SK-N-MC (cell line): ENCODE measurements at regions not wholly inside any gene's neighbourhood (a gene's known extent, or its start where the extent isn't known, plus 50 kb on each side); places are given as distances from the start of the nearest gene placed in this dataset.

Source experiments
- DNase-seq: peaks from one replicate; pipeline ENCODE4 v3.0.0-alpha.2; 2011; ENCODE audit warnings: low read depth, low spot score
- H3K27ac ChIP-seq: fragments of 200-600 bp; sonication (generic); 2 replicates; pipeline ENCODE4 v1.5.1; 2016; ENCODE audit warnings: mixed run types
- H3K36me3 ChIP-seq: fragments of 200-600 bp; sonication (generic); 2 replicates; pipeline ENCODE4 v1.6.1; 2017; ENCODE audit warnings: antibody characterized with exemption, low read length, mixed read lengths; ENCODE audit not compliant: insufficient read depth
- H3K4me3 ChIP-seq: fragments of 200-600 bp; sonication (generic); 2 replicates; pipeline ENCODE4 v1.5.1; 2016
- H3K9ac ChIP-seq: fragments of 200-600 bp; sonication (generic); 2 replicates; pipeline ENCODE4 v1.8.0; 2017; ENCODE audit warnings: mixed run types, mixed read lengths; ENCODE audit not compliant: insufficient read length
- H3K9me3 ChIP-seq: fragments of 200-600 bp; sonication (generic); 2 replicates; pipeline ENCODE4 v1.6.1; 2017; ENCODE audit warnings: low read depth, mild to moderate bottlenecking, antibody characterized with exemption, low read length, moderate library complexity, mixed read lengths
- EZH2 ChIP-seq: fragments of 200-600 bp; sonication (generic); IDR thresholded peaks from one replicate; pipeline ENCODE4 v1.6.1; 2017; ENCODE audit warnings: antibody characterized with exemption
- FOXP2 ChIP-seq: optimal IDR thresholded peaks from 2 replicates; pipeline ENCODE3; 2011; ENCODE audit warnings: mild to moderate bottlenecking, moderate library complexity; ENCODE audit not compliant: insufficient read depth; ENCODE audit errors: extremely low read length, control extremely low read depth
- POLR2AphosphoS5 ChIP-seq: IDR thresholded peaks from 2 replicates; pipeline ENCODE4 v1.6.1; 2012; ENCODE audit warnings: mild to moderate bottlenecking, low read depth, low read length, borderline replicate concordance

DNA sequence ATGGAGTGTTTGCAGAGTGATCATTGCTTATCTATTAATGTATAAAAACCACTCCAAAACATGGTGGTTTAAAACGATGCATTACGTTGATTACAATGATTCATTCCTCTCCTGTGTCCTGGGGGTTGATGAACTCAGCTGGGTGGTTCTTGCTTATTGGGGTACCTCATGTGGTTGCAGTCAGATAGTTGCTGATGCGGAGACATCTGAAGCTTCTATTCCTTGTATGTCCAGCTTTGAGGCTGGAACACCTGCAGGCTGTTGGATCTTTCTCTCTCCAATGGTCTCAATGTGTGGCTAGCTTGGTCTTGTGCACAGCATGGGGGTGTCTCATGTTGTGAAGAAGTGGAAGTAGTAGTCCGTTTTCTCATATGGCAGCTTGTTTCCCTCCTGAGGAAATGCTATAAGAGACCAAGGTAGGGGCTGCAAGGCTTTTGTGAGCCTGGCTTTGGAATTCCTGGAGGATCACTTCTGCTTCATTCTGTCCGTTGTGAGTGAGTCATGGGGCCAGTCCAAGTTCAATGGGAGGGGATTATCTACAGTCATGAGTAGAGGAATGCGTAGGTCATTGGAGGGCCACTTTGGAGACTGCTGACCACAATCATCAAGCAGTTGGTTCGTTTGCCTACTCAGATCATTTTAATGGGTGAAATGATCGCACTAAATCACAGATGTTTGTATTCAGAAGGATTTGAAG is 601.0 kb downstream of the SLC4A3 start:
- Histone ChIP-seq H3K9me3 (no peaks in the 10 kb centered on the region), H3K36me3 (no peaks in the 10 kb centered on the region), H3K4me3 (no peak overlapping the region), H3K27ac (no peak overlapping the region), H3K9ac (no peak overlapping the region)
- no peak for DNase-seq
- no peak for TF ChIP-seq EZH2
- no peak for TF ChIP-seq POLR2AphosphoS5
- no peak for TF ChIP-seq FOXP2

DNA sequence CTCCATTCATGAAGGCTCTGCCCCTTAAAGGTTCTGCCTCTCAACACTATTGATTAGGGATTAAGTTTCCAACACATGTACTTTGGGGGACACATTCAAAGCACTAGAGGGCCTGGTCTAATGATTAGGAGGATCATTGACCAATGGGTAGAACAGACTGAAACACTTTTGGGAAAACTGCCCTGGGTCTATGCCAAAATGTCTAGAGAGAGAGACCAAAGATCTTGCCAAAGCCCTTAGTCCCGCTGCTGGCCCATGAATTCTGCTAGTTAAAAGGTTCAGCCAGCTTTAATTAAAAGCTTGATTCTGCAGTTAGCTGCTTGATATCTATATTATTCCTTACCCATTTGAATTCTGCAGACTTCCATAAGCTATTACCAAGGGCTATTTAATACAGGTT is 613.2 kb downstream of the SLC4A3 start:
- Histone ChIP-seq H3K27ac (no peak overlapping the region), H3K9ac (no peak overlapping the region), H3K36me3 (no peaks in the 10 kb centered on the region), H3K9me3 (no peaks in the 10 kb centered on the region), H3K4me3 (no peak overlapping the region)
- no peak for DNase-seq
- TF ChIP-seq EZH2 (no peak), FOXP2 (no peak), POLR2AphosphoS5 (no peak)

- Histone ChIP-seq H3K9me3 (no peaks in the 10 kb centered on the region), H3K36me3 (no peaks in the 10 kb centered on the region), H3K27ac (no peak overlapping the region), H3K4me3 (no peak overlapping the region), H3K9ac (no peak overlapping the region)
- DNase-seq = no peak
- TF ChIP-seq POLR2AphosphoS5 = no peak
- TF ChIP-seq EZH2 = no peak
- no peak for TF ChIP-seq FOXP2
These were observed 614.0 kb downstream of the SLC4A3 start for GRCh38 chr2:220241423-220241822.

DNA sequence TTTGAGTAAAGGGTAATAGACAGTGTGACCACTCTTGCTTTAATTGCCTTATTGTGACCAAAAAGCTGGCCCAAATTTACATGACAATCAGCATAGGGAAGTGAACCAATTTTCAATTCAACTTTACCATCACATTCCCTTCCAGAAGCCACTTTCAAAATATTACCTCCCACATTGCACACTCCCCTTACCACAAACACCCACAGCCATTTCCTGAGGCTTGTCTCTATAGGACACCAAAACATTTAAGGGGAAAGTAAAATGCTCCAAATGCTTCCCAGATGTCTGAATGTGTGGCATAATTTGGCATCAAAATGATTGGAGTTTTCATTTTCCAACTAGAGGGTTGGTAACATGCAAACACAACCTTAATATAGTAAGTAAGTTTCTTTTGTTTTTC is 616.1 kb downstream of the SLC4A3 start:
- Histone ChIP-seq H3K4me3 (peak overlapping the region; percentile 51), H3K27ac (peak overlapping the region; percentile 83), H3K9ac (no peak overlapping the region), H3K36me3 (no peaks in the 10 kb centered on the region), H3K9me3 (no peaks in the 10 kb centered on the region)
- TF ChIP-seq EZH2 (no peak), FOXP2 (peak; percentile 85), POLR2AphosphoS5 (peak; percentile 52; the same call in 1 of the 2 replicates)
- DNase-seq = peak; percentile 84

DNA sequence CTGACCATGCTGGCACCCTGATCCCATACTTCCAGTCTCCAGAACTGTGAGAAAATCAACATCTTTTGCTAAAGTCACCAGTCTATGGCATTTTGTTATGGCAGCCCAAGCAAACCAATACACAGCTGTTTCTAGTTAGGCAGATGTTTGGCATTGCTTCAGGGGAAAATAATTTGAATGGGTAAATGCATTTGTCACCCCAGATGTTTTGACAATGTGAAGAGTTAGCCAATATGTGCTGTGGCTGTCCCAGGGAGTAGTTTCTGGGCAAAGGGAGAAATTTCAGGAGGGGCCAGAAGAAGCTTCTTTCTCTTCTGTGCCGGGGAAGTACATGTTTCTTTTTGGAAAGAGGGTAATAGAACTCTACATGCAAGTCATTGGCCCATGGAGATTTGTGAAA is 619.0 kb downstream of the SLC4A3 start:
- peak overlapping the region; percentile 96 for H3K27ac ChIP-seq
- H3K4me3 ChIP-seq = peak overlapping the region; percentile 65
- H3K36me3 ChIP-seq = no peaks in the 10 kb centered on the region
- no peak overlapping the region for H3K9ac ChIP-seq
- H3K9me3 ChIP-seq = no peaks in the 10 kb centered on the region; the same call in 1 of the 2 replicates
- no peak for DNase-seq
- no peak for TF ChIP-seq FOXP2
- no peak for TF ChIP-seq EZH2
- no peak; the same call in 1 of the 2 replicates for TF ChIP-seq POLR2AphosphoS5

- DNase-seq = no peak
These were observed 620.3 kb downstream of the SLC4A3 start for GRCh38 chr2:220247588-220248350.

GRCh38 chr2:220259662-220260061 is 632.2 kb downstream of the SLC4A3 start:
- no peak for DNase-seq
- no peak overlapping the region for H3K9ac ChIP-seq
- TF ChIP-seq EZH2 (no peak), POLR2AphosphoS5 (no peak), FOXP2 (no peak)
- no peak overlapping the region for H3K4me3 ChIP-seq
- H3K9me3 ChIP-seq = no peaks in the 10 kb centered on the region
- no peaks in the 10 kb centered on the region for H3K36me3 ChIP-seq
- H3K27ac ChIP-seq = no peak overlapping the region

More at GRCh38 chr2:220247588-220248350, 620.3 kb downstream of the SLC4A3 start:
- no peak for TF ChIP-seq POLR2AphosphoS5
- no peak for TF ChIP-seq FOXP2
- TF ChIP-seq EZH2 = no peak
- H3K36me3 ChIP-seq = no peaks in the 10 kb centered on the region
- peak overlapping the region; percentile 96 for H3K27ac ChIP-seq
- no peak overlapping the region for H3K9ac ChIP-seq
- no peak overlapping the region; the same call in 1 of the 2 replicates for H3K4me3 ChIP-seq
- no peaks in the 10 kb centered on the region; the same call in 1 of the 2 replicates for H3K9me3 ChIP-seq

DNA sequence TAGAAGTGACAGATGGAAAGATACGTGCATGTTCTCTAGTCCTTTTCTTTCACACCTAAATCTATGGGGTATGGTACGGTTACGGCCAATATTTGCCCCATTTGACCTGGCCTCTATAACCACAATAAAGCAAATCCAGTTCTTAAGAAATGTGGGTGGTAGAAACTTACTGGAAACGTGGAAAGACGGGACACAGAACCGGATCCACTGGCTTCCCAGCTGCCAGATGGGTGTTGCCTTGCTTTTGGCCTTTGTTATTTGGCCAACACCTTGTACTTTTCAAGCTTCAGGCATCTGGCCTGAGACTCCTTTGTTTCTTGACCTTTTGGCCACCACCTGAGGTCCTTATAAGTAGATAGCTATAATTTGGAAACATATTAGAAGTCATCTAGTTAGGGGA is 635.9 kb downstream of the SLC4A3 start:
- no peak for DNase-seq
- H3K27ac ChIP-seq = no peak overlapping the region
- no peak for TF ChIP-seq EZH2
- no peak for TF ChIP-seq POLR2AphosphoS5
- no peak for TF ChIP-seq FOXP2
- no peaks in the 10 kb centered on the region; the same call in 1 of the 2 replicates for H3K9me3 ChIP-seq
- no peak overlapping the region for H3K4me3 ChIP-seq
- H3K9ac ChIP-seq = no peak overlapping the region
- H3K36me3 ChIP-seq = no peaks in the 10 kb centered on the region; the same call in 1 of the 2 replicates
